ENCODE measurements at regions not wholly inside any gene's neighbourhood (a gene's known extent, or its start where the extent isn't known, plus 50 kb on each side); places are given as distances from the start of the nearest gene placed in this dataset.
"Not testable (repeated sequence)": the region's sequence is repeated elsewhere in the genome, so short reads cannot be mapped to it uniquely, and the experiment has no call there.

- ATAC-seq; H3K27me3 Mint-ChIP-seq; CTCF ChIA-PET; H3K27ac Mint-ChIP-seq; H3K9me3 Mint-ChIP-seq (ENCODE audit: low read depth); H3K4me3 Mint-ChIP-seq; DNase-seq; H3K4me1 Mint-ChIP-seq; H3K36me3 Mint-ChIP-seq: not testable (repeated sequence)
Observed at GRCh38 chr6:112974931-112975330, 627.8 kb downstream of the RFPL4B start.

- H3K4me1 Mint-ChIP-seq, H3K27ac Mint-ChIP-seq, CTCF ChIA-PET: not testable (repeated sequence)
Observed at GRCh38 chr6:112976579-112976978, 629.4 kb downstream of the RFPL4B start.

GRCh38 chr6:112979830-112980229, 632.7 kb downstream of the RFPL4B start:
- ATAC-seq, result no peak
- Mint-ChIP-seq H3K4me1 (no peaks in the 10 kb centered on the region), H3K9me3 (ENCODE audit: low read depth) (peaks cover 4% of the 10 kb centered on the region), H3K27me3 (no peaks in the 10 kb centered on the region), H3K36me3 (no peaks in the 10 kb centered on the region), H3K4me3 (no peak overlapping the region), H3K27ac (no peak overlapping the region)
- no peak for DNase-seq
- CTCF ChIA-PET, result no interaction called here

More at GRCh38 chr6:112976579-112976978, 629.4 kb downstream of the RFPL4B start:
- H3K9me3 Mint-ChIP-seq (ENCODE audit: low read depth); H3K27me3 Mint-ChIP-seq; DNase-seq; H3K36me3 Mint-ChIP-seq; ATAC-seq; H3K4me3 Mint-ChIP-seq: not testable (repeated sequence)

- CTCF ChIA-PET, result no interaction called here
- ATAC-seq (no peak), DNase-seq (no peak)
- Mint-ChIP-seq H3K27ac (no peak overlapping the region), H3K27me3 (no peaks in the 10 kb centered on the region), H3K36me3 (no peaks in the 10 kb centered on the region), H3K4me1 (no peaks in the 10 kb centered on the region), H3K4me3 (no peak overlapping the region), H3K9me3 (ENCODE audit: low read depth) (peaks cover 4% of the 10 kb centered on the region)
Observed at GRCh38 chr6:112980676-112981075, 633.5 kb downstream of the RFPL4B start.

GRCh38 chr6:112983713-112984261, 636.7 kb downstream of the RFPL4B start:
- no peaks in the 10 kb centered on the region for H3K27me3 Mint-ChIP-seq
- no peaks in the 10 kb centered on the region for H3K4me1 Mint-ChIP-seq
- ATAC-seq (no peak), DNase-seq (no peak)
- CTCF ChIA-PET, result no interaction called here
- H3K4me3 Mint-ChIP-seq, result no peak overlapping the region
- H3K36me3 Mint-ChIP-seq, result no peaks in the 10 kb centered on the region
- peaks cover 3% of the 10 kb centered on the region for H3K9me3 Mint-ChIP-seq (ENCODE audit: low read depth)
- H3K27ac Mint-ChIP-seq, result no peak overlapping the region

- H3K4me3 Mint-ChIP-seq, result no peak overlapping the region
- peaks cover 3% of the 10 kb centered on the region for H3K9me3 Mint-ChIP-seq (ENCODE audit: low read depth)
- no peak for DNase-seq
- no peaks in the 10 kb centered on the region for H3K36me3 Mint-ChIP-seq
- CTCF ChIA-PET, result no interaction called here
- H3K4me1 Mint-ChIP-seq, result no peaks in the 10 kb centered on the region
- ATAC-seq, result no peak
- no peak overlapping the region for H3K27ac Mint-ChIP-seq
- H3K27me3 Mint-ChIP-seq, result no peaks in the 10 kb centered on the region
Observed at GRCh38 chr6:112984899-112985298, 637.8 kb downstream of the RFPL4B start.

GRCh38 chr6:112986321-112986720, 639.2 kb downstream of the RFPL4B start:
- Mint-ChIP-seq H3K4me3 (no peak overlapping the region), H3K27ac (no peak overlapping the region), H3K27me3 (no peaks in the 10 kb centered on the region), H3K4me1 (no peaks in the 10 kb centered on the region), H3K36me3 (no peaks in the 10 kb centered on the region), H3K9me3 (ENCODE audit: low read depth) (peaks cover 3% of the 10 kb centered on the region)
- DNase-seq (no peak), ATAC-seq (no peak)
- CTCF ChIA-PET, result no interaction called here

GRCh38 chr6:112988748-112989147, 641.6 kb downstream of the RFPL4B start:
- CTCF ChIA-PET, result no interaction called here
- no peaks in the 10 kb centered on the region for H3K4me1 Mint-ChIP-seq
- H3K9me3 Mint-ChIP-seq (ENCODE audit: low read depth), result peaks cover 7% of the 10 kb centered on the region
- ATAC-seq (no peak), DNase-seq (no peak)
- H3K27ac Mint-ChIP-seq, result no peak overlapping the region
- no peaks in the 10 kb centered on the region for H3K36me3 Mint-ChIP-seq
- no peaks in the 10 kb centered on the region for H3K27me3 Mint-ChIP-seq
- H3K4me3 Mint-ChIP-seq, result no peak overlapping the region

GRCh38 chr6:112990971-112991370, 643.8 kb downstream of the RFPL4B start:
- Mint-ChIP-seq H3K4me3 (no peak overlapping the region), H3K36me3 (no peaks in the 10 kb centered on the region), H3K9me3 (ENCODE audit: low read depth) (peaks cover 7% of the 10 kb centered on the region), H3K27me3 (no peaks in the 10 kb centered on the region), H3K27ac (no peak overlapping the region), H3K4me1 (no peaks in the 10 kb centered on the region)
- DNase-seq, result no peak
- CTCF ChIA-PET, result no interaction called here
- no peak for ATAC-seq

GRCh38 chr6:112991912-112992311, 644.8 kb downstream of the RFPL4B start:
- ATAC-seq, result no peak
- no peak overlapping the region for H3K4me3 Mint-ChIP-seq
- no peak overlapping the region for H3K27ac Mint-ChIP-seq
- H3K4me1 Mint-ChIP-seq, result no peaks in the 10 kb centered on the region
- DNase-seq, result no peak
- H3K36me3 Mint-ChIP-seq, result no peaks in the 10 kb centered on the region
- CTCF ChIA-PET, result no interaction called here
- H3K9me3 Mint-ChIP-seq (ENCODE audit: low read depth), result peaks cover 5% of the 10 kb centered on the region
- H3K27me3 Mint-ChIP-seq, result no peaks in the 10 kb centered on the region

GRCh38 chr6:112997421-112998085, 650.4 kb downstream of the RFPL4B start:
- no peaks in the 10 kb centered on the region for H3K36me3 Mint-ChIP-seq
- no peaks in the 10 kb centered on the region for H3K27me3 Mint-ChIP-seq
- ATAC-seq, result no peak
- no peak overlapping the region for H3K4me3 Mint-ChIP-seq
- H3K9me3 Mint-ChIP-seq (ENCODE audit: low read depth), result peaks cover 2% of the 10 kb centered on the region
- no peak overlapping the region for H3K27ac Mint-ChIP-seq
- H3K4me1 Mint-ChIP-seq, result no peaks in the 10 kb centered on the region
- no peak for DNase-seq
- CTCF ChIA-PET, result no interaction called here

GRCh38 chr6:113004054-113004453, 656.9 kb downstream of the RFPL4B start:
- no peak overlapping the region for H3K4me3 Mint-ChIP-seq
- H3K9me3 Mint-ChIP-seq (ENCODE audit: low read depth), result no peaks in the 10 kb centered on the region
- no peak for ATAC-seq
- CTCF ChIA-PET, result no interaction called here
- DNase-seq, result no peak
- H3K36me3 Mint-ChIP-seq, result no peaks in the 10 kb centered on the region
- H3K27me3 Mint-ChIP-seq, result no peaks in the 10 kb centered on the region
- H3K27ac Mint-ChIP-seq, result no peak overlapping the region
- H3K4me1 Mint-ChIP-seq, result no peaks in the 10 kb centered on the region

GRCh38 chr6:113004470-113005270, 657.5 kb downstream of the RFPL4B start:
- Mint-ChIP-seq H3K4me3 (no peak overlapping the region), H3K4me1 (no peaks in the 10 kb centered on the region), H3K36me3 (no peaks in the 10 kb centered on the region), H3K9me3 (ENCODE audit: low read depth) (no peaks in the 10 kb centered on the region), H3K27me3 (no peaks in the 10 kb centered on the region), H3K27ac (no peak overlapping the region)
- no peak for ATAC-seq
- CTCF ChIA-PET, result no interaction called here
- DNase-seq, result no peak

- no peak overlapping the region for H3K4me3 Mint-ChIP-seq
- DNase-seq (no peak), ATAC-seq (no peak)
- H3K27me3 Mint-ChIP-seq, result no peaks in the 10 kb centered on the region
- H3K27ac Mint-ChIP-seq, result no peak overlapping the region
- H3K9me3 Mint-ChIP-seq (ENCODE audit: low read depth), result no peaks in the 10 kb centered on the region
- no peaks in the 10 kb centered on the region for H3K36me3 Mint-ChIP-seq
- no peaks in the 10 kb centered on the region for H3K4me1 Mint-ChIP-seq
- CTCF ChIA-PET, result no interaction called here
Observed at GRCh38 chr6:113006494-113006893, 659.4 kb downstream of the RFPL4B start.
